Liver (tissue), 7 donors: ENCODE measurements at regions not wholly inside any gene's neighbourhood (a gene's known extent, or its start where the extent isn't known, plus 50 kb on each side); places are given as distances from the start of the nearest gene placed in this dataset.
"Not testable (repeated sequence)": the region's sequence is repeated elsewhere in the genome, so short reads cannot be mapped to it uniquely, and the experiment has no call there.

ENCODE experiments used
- DNase-seq: peaks from one replicate; pipeline ENCODE4 v3.0.0-alpha.2; 2017; ENCODE audit warnings: low spot score
- H3K27ac ChIP-seq, 2 donors: one replicate each; pipeline ENCODE4 v1.7.0; 2013; ENCODE audit warnings: inconsistent platforms in 2 of 2, low read length in 2 of 2, control low read depth in 1 of 2, low read depth in 1 of 2, mild to moderate bottlenecking in 1 of 2
- H3K27me3 ChIP-seq, 4 donors: one replicate each; pipeline versions ENCODE4 v1.6.1 to v1.7.0; 2013; ENCODE audit warnings: low read length in 3 of 4, inconsistent platforms in 1 of 4, mild to moderate bottlenecking in 1 of 4, moderate library complexity in 1 of 4; ENCODE audit not compliant: control insufficient read depth in 4 of 4, insufficient read depth in 4 of 4
- H3K36me3 ChIP-seq, 4 donors: one replicate each; pipeline versions ENCODE4 v1.6.1 to v1.7.0; 2013; ENCODE audit warnings: low read length in 3 of 4, mild to moderate bottlenecking in 3 of 4, low read depth in 1 of 4, moderate library complexity in 1 of 4; ENCODE audit not compliant: control insufficient read depth in 4 of 4, insufficient read depth in 3 of 4
- H3K4me1 ChIP-seq, 4 donors: one replicate each; pipeline versions ENCODE4 v1.6.1 to v1.7.0; 2013; ENCODE audit warnings: low read length in 3 of 4, mild to moderate bottlenecking in 3 of 4, moderate library complexity in 1 of 4; ENCODE audit not compliant: control insufficient read depth in 4 of 4, insufficient read depth in 4 of 4
- H3K4me3 ChIP-seq, 3 donors: one replicate each; pipeline versions ENCODE4 v1.6.1 to v1.7.0; 2013; ENCODE audit warnings: low read length in 3 of 3, control low read depth in 1 of 3, low read depth in 1 of 3, mild to moderate bottlenecking in 1 of 3
- H3K9ac ChIP-seq, 2 donors: one replicate each; pipeline ENCODE4 v1.7.0; 2013; ENCODE audit warnings: low read length in 2 of 2, mild to moderate bottlenecking in 2 of 2, moderate library complexity in 2 of 2, control low read depth in 1 of 2, low read depth in 1 of 2
- H3K9me3 ChIP-seq, 4 donors: one replicate each; pipeline versions ENCODE4 v1.6.1 to v1.7.0; 2013; ENCODE audit warnings: low read length in 3 of 4; ENCODE audit not compliant: control insufficient read depth in 4 of 4
- ATF3 ChIP-seq: IDR thresholded peaks from 2 replicates; pipeline ENCODE4 v1.6.1; 2016; ENCODE audit warnings: antibody characterized with exemption
- EGR1 ChIP-seq, 2 donors: IDR thresholded peaks; 2 replicates each; pipeline ENCODE4 v1.6.1; 2016 to 2018; ENCODE audit warnings: antibody characterized with exemption in 2 of 2, low read depth in 2 of 2
- FOXA1 ChIP-seq: IDR thresholded peaks from 2 replicates; pipeline ENCODE4 v1.6.1; 2016; ENCODE audit warnings: antibody characterized with exemption
- FOXA2 ChIP-seq: IDR thresholded peaks from 2 replicates; pipeline ENCODE4 v1.6.1; 2016; ENCODE audit warnings: antibody characterized with exemption
- GABPA ChIP-seq, 2 donors: IDR thresholded peaks in 1 of 2; conservative IDR thresholded peaks in 1 of 2; 2 replicates each; pipeline ENCODE4 v1.6.1; 2016; ENCODE audit warnings: antibody characterized with exemption in 2 of 2, mild to moderate bottlenecking in 1 of 2, moderate library complexity in 1 of 2
- HNF4A ChIP-seq, 2 donors: conservative IDR thresholded peaks; 2 replicates each; pipeline ENCODE4 v1.6.1; 2016; ENCODE audit warnings: antibody characterized with exemption in 2 of 2, mild to moderate bottlenecking in 2 of 2
- HNF4G ChIP-seq: IDR thresholded peaks from 2 replicates; pipeline ENCODE4 v1.6.1; 2016; ENCODE audit warnings: antibody characterized with exemption
- JUND ChIP-seq, 2 donors: IDR thresholded peaks; 2 replicates each; pipeline ENCODE4 v1.6.1; 2016; ENCODE audit warnings: antibody characterized with exemption in 2 of 2
- MAX ChIP-seq: IDR thresholded peaks from 2 replicates; pipeline ENCODE4 v1.6.1; 2016; ENCODE audit warnings: antibody characterized with exemption
- NR2F2 ChIP-seq: IDR thresholded peaks from 2 replicates; pipeline ENCODE4 v1.6.1; 2016; ENCODE audit warnings: antibody characterized with exemption
- RAD21 ChIP-seq, 2 donors: IDR thresholded peaks; 2 replicates each; pipeline ENCODE4 v1.6.1; 2016; ENCODE audit warnings: antibody characterized with exemption in 2 of 2, mild to moderate bottlenecking in 2 of 2
- RXRA ChIP-seq, 2 donors: IDR thresholded peaks; 2 replicates each; pipeline ENCODE4 v1.6.1; 2017 to 2018; ENCODE audit warnings: antibody characterized with exemption in 2 of 2, mild to moderate bottlenecking in 1 of 2
- TAF1 ChIP-seq: conservative IDR thresholded peaks from 2 replicates; pipeline ENCODE4 v1.6.1; 2016; ENCODE audit warnings: antibody characterized with exemption, mild to moderate bottlenecking
- YY1 ChIP-seq: IDR thresholded peaks from 2 replicates; pipeline ENCODE4 v1.6.1; 2016; ENCODE audit warnings: antibody characterized with exemption, mild to moderate bottlenecking
- ZBTB33 ChIP-seq: IDR thresholded peaks from 2 replicates; pipeline ENCODE4 v1.6.1; 2016; ENCODE audit warnings: antibody characterized with exemption
- WGBS: extraction: QIAGEN DNeasy Blood & Tissue Kit; methylation state at CpG from one replicate; pipeline ENCODE4 v1.1.7; 2013; 5-methylcytosine and 5-hydroxymethylcytosine counted together
- TF ChIP-seq, protein P1 (sequence below): IDR thresholded peaks from 2 replicates; pipeline ENCODE4 v1.6.1; 2016; ENCODE audit warnings: antibody characterized with exemption, mild to moderate bottlenecking
- donor health status: healthy.
- donor health status: healthy.
- donor health status: healthy.
- donor health status: healthy.

DNA sequence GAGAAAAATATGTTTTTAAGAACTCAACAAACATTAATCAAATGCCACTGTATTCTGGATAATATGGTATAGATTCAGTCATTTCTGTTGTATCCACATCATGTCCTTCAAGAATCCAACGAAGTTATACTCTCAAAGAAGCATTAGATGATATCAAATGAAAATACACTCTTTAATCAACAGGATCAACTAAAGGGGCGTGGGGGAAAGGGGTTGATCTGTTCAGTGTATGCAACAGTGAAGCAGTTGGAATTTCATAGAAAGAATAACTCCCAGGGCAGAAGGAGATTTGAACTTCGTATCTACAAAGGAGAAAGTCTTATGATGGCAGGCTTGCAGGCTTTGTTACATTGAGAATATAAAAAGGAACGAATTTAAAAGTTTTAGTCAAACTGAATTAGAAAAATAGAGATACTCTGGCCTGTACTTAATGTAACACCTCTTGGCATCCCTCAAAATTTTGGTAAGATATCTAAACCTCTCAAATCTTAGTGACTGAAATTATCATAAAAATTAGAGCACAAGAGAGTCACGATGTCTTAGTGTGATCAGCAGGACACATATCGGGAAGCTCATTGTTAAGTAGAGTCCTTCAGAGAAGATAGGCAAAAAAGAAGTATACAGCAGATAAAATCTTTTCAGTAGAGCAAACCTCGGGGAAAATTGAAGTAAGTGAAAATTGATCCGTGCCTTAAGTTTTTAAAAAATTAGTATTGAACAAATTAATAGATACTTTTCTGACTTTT, 431.4 kb downstream of the KCNJ18 start (continued):
- TF ChIP-seq ZBTB33 (no peak), YY1 (no peak), NR2F2 (no peak), TAF1 (no peak), RXRA (IDR thresholded peaks at IDR 0.05) (no peak)

- H3K9ac ChIP-seq: no peak overlapping the region
- H3K9me3 ChIP-seq: peaks cover 0 to 4% (median 0%) of the 10 kb centered on the region in 4 donors
- WGBS: 72% methylated on average over 1 of the region's 1 CpG
- no peaks in the 10 kb centered on the region for H3K27me3 ChIP-seq
- H3K36me3 ChIP-seq: no peaks in the 10 kb centered on the region
- H3K4me3 ChIP-seq: no peak overlapping the region
- TF ChIP-seq RAD21 (IDR thresholded peaks at IDR 0.05) (no peak), HNF4A (conservative IDR thresholded peaks at IDR 0.05) (no peak), GABPA (IDR thresholded peaks at IDR 0.05 in 1 of 2, conservative IDR thresholded peaks at IDR 0.05 in 1 of 2) (no peak), JUND (IDR thresholded peaks at IDR 0.05) (no peak), EGR1 (IDR thresholded peaks at IDR 0.05; ENCODE audit: low read depth in 2 of 2) (no peak)
- TF ChIP-seq, protein P1, sequence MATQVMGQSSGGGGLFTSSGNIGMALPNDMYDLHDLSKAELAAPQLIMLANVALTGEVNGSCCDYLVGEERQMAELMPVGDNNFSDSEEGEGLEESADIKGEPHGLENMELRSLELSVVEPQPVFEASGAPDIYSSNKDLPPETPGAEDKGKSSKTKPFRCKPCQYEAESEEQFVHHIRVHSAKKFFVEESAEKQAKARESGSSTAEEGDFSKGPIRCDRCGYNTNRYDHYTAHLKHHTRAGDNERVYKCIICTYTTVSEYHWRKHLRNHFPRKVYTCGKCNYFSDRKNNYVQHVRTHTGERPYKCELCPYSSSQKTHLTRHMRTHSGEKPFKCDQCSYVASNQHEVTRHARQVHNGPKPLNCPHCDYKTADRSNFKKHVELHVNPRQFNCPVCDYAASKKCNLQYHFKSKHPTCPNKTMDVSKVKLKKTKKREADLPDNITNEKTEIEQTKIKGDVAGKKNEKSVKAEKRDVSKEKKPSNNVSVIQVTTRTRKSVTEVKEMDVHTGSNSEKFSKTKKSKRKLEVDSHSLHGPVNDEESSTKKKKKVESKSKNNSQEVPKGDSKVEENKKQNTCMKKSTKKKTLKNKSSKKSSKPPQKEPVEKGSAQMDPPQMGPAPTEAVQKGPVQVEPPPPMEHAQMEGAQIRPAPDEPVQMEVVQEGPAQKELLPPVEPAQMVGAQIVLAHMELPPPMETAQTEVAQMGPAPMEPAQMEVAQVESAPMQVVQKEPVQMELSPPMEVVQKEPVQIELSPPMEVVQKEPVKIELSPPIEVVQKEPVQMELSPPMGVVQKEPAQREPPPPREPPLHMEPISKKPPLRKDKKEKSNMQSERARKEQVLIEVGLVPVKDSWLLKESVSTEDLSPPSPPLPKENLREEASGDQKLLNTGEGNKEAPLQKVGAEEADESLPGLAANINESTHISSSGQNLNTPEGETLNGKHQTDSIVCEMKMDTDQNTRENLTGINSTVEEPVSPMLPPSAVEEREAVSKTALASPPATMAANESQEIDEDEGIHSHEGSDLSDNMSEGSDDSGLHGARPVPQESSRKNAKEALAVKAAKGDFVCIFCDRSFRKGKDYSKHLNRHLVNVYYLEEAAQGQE: no peak
- no peaks in the 10 kb centered on the region for H3K4me1 ChIP-seq
- DNase-seq: no peak
- no peak overlapping the region for H3K27ac ChIP-seq
Observed at GRCh38 chr17:22128171-22128570, 435.8 kb downstream of the KCNJ18 start.

GRCh38 chr17:22128723-22129122, 436.4 kb downstream of the KCNJ18 start:
- WGBS: 94% methylated on average over 1 of the region's 1 CpG
- DNase-seq: no peak
- no peak overlapping the region for H3K9ac ChIP-seq
- H3K27me3 ChIP-seq: no peaks in the 10 kb centered on the region
- TF ChIP-seq FOXA2 (no peak), ATF3 (no peak), FOXA1 (no peak), MAX (no peak), HNF4G (no peak), NR2F2 (no peak), HNF4A (conservative IDR thresholded peaks at IDR 0.05) (no peak), EGR1 (IDR thresholded peaks at IDR 0.05; ENCODE audit: low read depth in 2 of 2) (no peak)
- TF ChIP-seq, protein P1: no peak
- peaks cover 0 to under 1% (median 0%) of the 10 kb centered on the region in 4 donors for H3K9me3 ChIP-seq
- no peak overlapping the region for H3K4me3 ChIP-seq
- no peak overlapping the region for H3K27ac ChIP-seq
- no peaks in the 10 kb centered on the region for H3K36me3 ChIP-seq
- H3K4me1 ChIP-seq: no peaks in the 10 kb centered on the region

GRCh38 chr17:22129920-22130319, 437.6 kb downstream of the KCNJ18 start:
- 32% methylated on average over 5 of the region's 5 CpGs for WGBS

More at GRCh38 chr17:22129920-22130319, 437.6 kb downstream of the KCNJ18 start:
- DNase-seq, H3K27me3 ChIP-seq, H3K27ac ChIP-seq, H3K4me1 ChIP-seq, H3K9me3 ChIP-seq, H3K4me3 ChIP-seq, H3K9ac ChIP-seq, H3K36me3 ChIP-seq: not testable (repeated sequence)
